ENCODE measurements at regions not wholly inside any gene's neighbourhood (a gene's known extent, or its start where the extent isn't known, plus 50 kb on each side); places are given as distances from the start of the nearest gene placed in this dataset.

GRCh38 chr4:4599481-4600275 lies 57.8 kb upstream of the STX18 start:
- H3K9me3 Mint-ChIP-seq, result peaks cover 3% of the 10 kb centered on the region in 2 donors
- ATAC-seq (no peak), DNase-seq (no peak)
- no peak for TF ChIP-seq CTCF (IDR thresholded peaks at IDR 0.05)
- 88% methylated on average over 8 of the region's 8 CpGs for WGBS (ENCODE audit: insufficient coverage)
- peaks cover 9% of the 10 kb centered on the region for H3K9me3 ChIP-seq (ENCODE audit: control insufficient read depth, insufficient read depth, low read length)
- no peak overlapping the region for H3K27ac ChIP-seq (ENCODE audit: low read length)
- no peaks in the 10 kb centered on the region for H3K4me1 Mint-ChIP-seq
- no peaks in the 10 kb centered on the region for H3K27me3 Mint-ChIP-seq (ENCODE audit: low read depth in 2 of 2)
- H3K27ac Mint-ChIP-seq, result no peak overlapping the region
- no peaks in the 10 kb centered on the region for H3K36me3 ChIP-seq (ENCODE audit: control insufficient read depth, insufficient read depth, low read length)
- H3K4me3 Mint-ChIP-seq, result no peak overlapping the region
- H3K27me3 ChIP-seq (ENCODE audit: control insufficient read depth, insufficient read depth, low read length), result no peaks in the 10 kb centered on the region
- intact Hi-C loops (cut with micrococcal nuclease), result no loop called here
- H3K4me3 ChIP-seq (ENCODE audit: low read length), result no peak overlapping the region
- no peaks in the 10 kb centered on the region for H3K4me1 ChIP-seq (ENCODE audit: control insufficient read depth, insufficient read depth, low read length)
- peaks cover 5% of the 10 kb centered on the region for H3K36me3 Mint-ChIP-seq

- Histone ChIP-seq H3K27ac (ENCODE audit: low read length) (no peak overlapping the region), H3K4me3 (ENCODE audit: low read length) (no peak overlapping the region), H3K4me1 (ENCODE audit: control insufficient read depth, insufficient read depth, low read length) (no peaks in the 10 kb centered on the region), H3K27me3 (ENCODE audit: control insufficient read depth, insufficient read depth, low read length) (no peaks in the 10 kb centered on the region), H3K36me3 (ENCODE audit: control insufficient read depth, insufficient read depth, low read length) (no peaks in the 10 kb centered on the region), H3K9me3 (ENCODE audit: control insufficient read depth, insufficient read depth, low read length) (peaks cover 9% of the 10 kb centered on the region)
- Mint-ChIP-seq H3K27me3 (ENCODE audit: low read depth in 2 of 2) (no peaks in the 10 kb centered on the region), H3K4me1 (no peaks in the 10 kb centered on the region), H3K9me3 (peaks cover 5 to 6% of the 10 kb centered on the region in 2 donors), H3K27ac (no peak overlapping the region), H3K4me3 (no peak overlapping the region), H3K36me3 (peaks cover 10% of the 10 kb centered on the region)
- WGBS (ENCODE audit: insufficient coverage), result 97% methylated on average over 9 of the region's 9 CpGs
- DNase-seq, result no peak
- TF ChIP-seq CTCF (IDR thresholded peaks at IDR 0.05), result no peak
- no peak for ATAC-seq
- intact Hi-C loops (cut with micrococcal nuclease), result no loop called here
Measured at GRCh38 chr4:4598851-4599411, 57.1 kb upstream of the STX18 start.

- Histone ChIP-seq H3K27ac (ENCODE audit: low read length) (no peak overlapping the region), H3K4me1 (ENCODE audit: control insufficient read depth, insufficient read depth, low read length) (no peaks in the 10 kb centered on the region), H3K36me3 (ENCODE audit: control insufficient read depth, insufficient read depth, low read length) (no peaks in the 10 kb centered on the region), H3K9me3 (ENCODE audit: control insufficient read depth, insufficient read depth, low read length) (peaks cover 9% of the 10 kb centered on the region), H3K27me3 (ENCODE audit: control insufficient read depth, insufficient read depth, low read length) (no peaks in the 10 kb centered on the region), H3K4me3 (ENCODE audit: low read length) (no peak overlapping the region)
- H3K27me3 Mint-ChIP-seq (ENCODE audit: low read depth in 2 of 2), result no peaks in the 10 kb centered on the region
- DNase-seq (no peak), ATAC-seq (no peak)
- no peak overlapping the region for H3K4me3 Mint-ChIP-seq
- 94% methylated on average over 3 of the region's 3 CpGs for WGBS (ENCODE audit: insufficient coverage)
- intact Hi-C loops (cut with micrococcal nuclease), result no loop called here
- no peaks in the 10 kb centered on the region for H3K4me1 Mint-ChIP-seq
- TF ChIP-seq CTCF (IDR thresholded peaks at IDR 0.05), result no peak
- H3K9me3 Mint-ChIP-seq, result peaks cover 5 to 6% of the 10 kb centered on the region in 2 donors
- peaks cover 10% of the 10 kb centered on the region for H3K36me3 Mint-ChIP-seq
- no peak overlapping the region for H3K27ac Mint-ChIP-seq
Measured at GRCh38 chr4:4596720-4597119, 54.9 kb upstream of the STX18 start.
